GM23338 (cell line): ENCODE measurements at regions not wholly inside any gene's neighbourhood (a gene's known extent, or its start where the extent isn't known, plus 50 kb on each side); places are given as distances from the start of the nearest gene placed in this dataset.

Experiments
- ATAC-seq: fragments of 200-7000 bp; cut with Tn5 transposase; 3 replicates; pipeline ENCODE4 v1.9.1; 2020
- DNase-seq: peaks from one replicate; pipeline ENCODE4 v3.0.0-alpha.2; 2015; ENCODE audit warnings: low spot score
- H2AFZ ChIP-seq: fragments of 200-600 bp; sonication (generic); 2 replicates; pipeline ENCODE4 v1.8.0; 2016; ENCODE audit warnings: antibody characterized with exemption, mild to moderate bottlenecking, moderate library complexity
- H3F3A ChIP-seq: fragments of 200-600 bp; sonication (generic); replicated peaks from 2 replicates; pipeline ENCODE4 v1.8.0; 2017; ENCODE audit warnings: antibody characterized with exemption, mixed run types, low read depth
- H3K27ac ChIP-seq: fragments of 200-600 bp; sonication (generic); 2 replicates; pipeline ENCODE4 v1.6.1; 2016; ENCODE audit warnings: low read depth
- H3K27me3 ChIP-seq: fragments of 200-600 bp; sonication (generic); 2 replicates; pipeline ENCODE4 v1.8.0; 2016; ENCODE audit warnings: mild to moderate bottlenecking, mixed run types, moderate library complexity; ENCODE audit not compliant: insufficient read depth
- H3K36me3 ChIP-seq: fragments of 200-600 bp; sonication (generic); 2 replicates; pipeline ENCODE4 v1.8.0; 2016; ENCODE audit warnings: mild to moderate bottlenecking; ENCODE audit not compliant: insufficient read depth
- H3K4me1 ChIP-seq: fragments of 200-600 bp; sonication (generic); 2 replicates; pipeline ENCODE4 v1.8.0; 2016; ENCODE audit warnings: mild to moderate bottlenecking, moderate library complexity; ENCODE audit not compliant: insufficient read depth
- H3K4me2 ChIP-seq: fragments of 200-600 bp; sonication (generic); 2 replicates; pipeline ENCODE4 v1.7.1; 2017; ENCODE audit warnings: mixed run types
- H3K4me3 ChIP-seq: fragments of 200-600 bp; sonication (generic); 2 replicates; pipeline ENCODE4 v1.6.1; 2016; ENCODE audit warnings: mixed run types
- H3K79me2 ChIP-seq: fragments of 200-600 bp; sonication (generic); replicated peaks from 2 replicates; pipeline ENCODE4 v1.8.0; 2017; ENCODE audit warnings: mild to moderate bottlenecking; ENCODE audit not compliant: insufficient read depth
- H3K9me2 ChIP-seq: fragments of 200-600 bp; sonication (generic); 2 replicates; pipeline ENCODE4 v1.8.0; 2017; ENCODE audit not compliant: insufficient read depth
- H4K20me1 ChIP-seq: fragments of 200-600 bp; sonication (generic); replicated peaks from 2 replicates; pipeline ENCODE4 v1.8.0; 2017; ENCODE audit warnings: mild to moderate bottlenecking; ENCODE audit not compliant: insufficient read depth
- H3K27ac Mint-ChIP-seq: 2 replicates; pipeline ENCODE4 v1.8.0; 2020; ENCODE audit warnings: inconsistent platforms, mild to moderate bottlenecking, moderate library complexity, mixed read lengths
- H3K27me3 Mint-ChIP-seq: 3 replicates; pipeline ENCODE4 v1.8.0; 2022; ENCODE audit warnings: low read depth, mild to moderate bottlenecking, moderate library complexity, mixed read lengths, inconsistent platforms; ENCODE audit not compliant: insufficient read depth, poor library complexity
- H3K36me3 Mint-ChIP-seq: 3 replicates; pipeline ENCODE4 v1.8.0; 2021; ENCODE audit warnings: low read depth, mild to moderate bottlenecking, inconsistent platforms, moderate library complexity, mixed read lengths
- H3K4me1 Mint-ChIP-seq: 3 replicates; pipeline ENCODE4 v1.8.0; 2020; ENCODE audit warnings: mild to moderate bottlenecking, inconsistent platforms, mixed read lengths
- H3K4me3 Mint-ChIP-seq: 3 replicates; pipeline ENCODE4 v1.8.0; 2021; ENCODE audit warnings: moderate library complexity, mild to moderate bottlenecking, inconsistent platforms, mixed read lengths
- H3K9me3 Mint-ChIP-seq: 3 replicates; pipeline ENCODE4 v1.8.0; 2020; ENCODE audit warnings: moderate library complexity, mild to moderate bottlenecking, inconsistent platforms, mixed read lengths
- CREB1 ChIP-seq: fragments of 250-450 bp; sonication (Bioruptor Pico); IDR thresholded peaks from 2 replicates; pipeline ENCODE4 v1.5.0; 2020; ENCODE audit warnings: low read depth, mild to moderate bottlenecking, moderate library complexity
- EZH2 ChIP-seq: fragments of 200-600 bp; sonication (generic); IDR thresholded peaks from one replicate; pipeline ENCODE4 v1.8.0; 2017; ENCODE audit warnings: antibody characterized with exemption, mild to moderate bottlenecking, low read depth; ENCODE audit not compliant: unreplicated experiment
- EZH2phosphoT487 ChIP-seq: fragments of 200-600 bp; sonication (generic); IDR thresholded peaks from one replicate; pipeline ENCODE4 v1.8.1; 2018; ENCODE audit warnings: antibody characterized with exemption; ENCODE audit not compliant: unreplicated experiment
- JUNB ChIP-seq: IDR thresholded peaks from one replicate; pipeline ENCODE4 v1.6.1; 2016; ENCODE audit warnings: antibody characterized with exemption; ENCODE audit not compliant: unreplicated experiment
- NANOG ChIP-seq: IDR thresholded peaks from 2 replicates; pipeline ENCODE4 v1.6.1; 2016; ENCODE audit warnings: antibody characterized with exemption, borderline replicate concordance
- POLR2AphosphoS5 ChIP-seq: IDR thresholded peaks from 2 replicates; pipeline ENCODE4 v1.6.1; 2016; ENCODE audit warnings: antibody characterized with exemption, low read depth
- STAT1 ChIP-seq: IDR thresholded peaks from one replicate; pipeline ENCODE4 v1.6.1; 2016; ENCODE audit warnings: antibody characterized with exemption; ENCODE audit not compliant: unreplicated experiment
- ZNF114 ChIP-seq: fragments of 250-450 bp; sonication (Bioruptor Pico); IDR thresholded peaks from 2 replicates; pipeline ENCODE4 v1.5.0; 2020; ENCODE audit warnings: mild to moderate bottlenecking, moderate library complexity
- ZNF331 ChIP-seq: fragments of 250-450 bp; sonication (Bioruptor Pico); IDR thresholded peaks from 2 replicates; pipeline ENCODE4 v1.5.0; 2020; ENCODE audit warnings: low read depth, mild to moderate bottlenecking, moderate library complexity
- TF ChIP-seq, protein P1 (sequence below): IDR thresholded peaks from one replicate; pipeline ENCODE4 v1.6.1; 2018; ENCODE audit warnings: antibody characterized with exemption; ENCODE audit not compliant: unreplicated experiment
- TF ChIP-seq, protein P2 (sequence below), 2 experiments: fragments of 200-600 bp in 1 of 2; sonication (generic) in 1 of 2; conservative IDR thresholded peaks; 2 replicates each; pipeline versions ENCODE4 v1.5.1 to v1.6.1; 2016 to 2017; ENCODE audit warnings: antibody characterized with exemption in 2 of 2, low read depth in 2 of 2, mild to moderate bottlenecking in 2 of 2, moderate library complexity in 1 of 2
- TF ChIP-seq, protein P3 (sequence below): fragments of 250-450 bp; sonication (Bioruptor Pico); IDR thresholded peaks from 2 replicates; pipeline ENCODE4 v1.5.0; 2020; ENCODE audit warnings: mild to moderate bottlenecking, moderate library complexity
- TF ChIP-seq, protein P4 (sequence below): IDR thresholded peaks from 2 replicates; pipeline ENCODE4 v1.6.1; 2016; ENCODE audit warnings: antibody characterized with exemption

DNA sequence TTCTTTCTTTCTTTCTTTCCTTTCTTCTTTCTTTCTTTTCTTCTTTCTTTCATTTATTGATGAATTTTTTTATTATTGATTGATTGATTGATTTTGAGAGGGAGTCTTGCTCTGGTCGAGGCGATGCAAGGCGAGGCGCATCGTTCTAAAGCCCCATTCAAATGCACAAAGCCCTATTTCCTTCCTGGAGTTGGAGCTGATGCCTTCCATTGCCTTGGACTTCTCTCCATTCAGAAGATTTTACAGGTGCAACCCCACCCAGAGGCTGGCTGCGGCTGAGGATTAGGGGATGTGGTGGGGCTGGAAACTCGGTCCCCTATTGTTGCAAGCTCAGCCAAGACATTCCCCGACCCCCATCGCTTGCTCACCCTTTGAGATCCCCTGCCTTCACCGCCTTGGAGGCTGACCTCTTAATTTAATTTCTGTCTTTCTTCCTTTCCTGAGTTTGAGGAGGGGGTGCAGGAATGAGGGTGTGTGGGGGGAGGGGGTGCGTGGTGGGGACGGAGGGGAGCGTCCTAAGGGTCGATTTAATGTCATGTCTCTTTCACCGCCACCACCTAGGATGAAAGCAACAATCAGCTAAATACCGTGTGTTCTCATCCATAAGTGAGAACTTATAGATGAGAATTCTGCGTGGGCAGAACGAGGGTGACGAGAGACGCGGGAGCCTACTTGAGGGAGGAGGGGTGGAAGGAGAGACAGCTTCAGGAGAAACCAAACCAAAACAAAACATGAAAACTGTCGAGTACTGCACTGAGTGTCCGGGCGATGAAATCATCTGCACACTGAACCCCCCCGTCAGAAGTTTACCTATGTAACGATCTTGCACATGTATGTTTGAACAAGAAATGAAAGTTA is 3913.9 kb upstream of the OR11H1 start:
- Mint-ChIP-seq H3K36me3 (peaks cover 85% of the 10 kb centered on the region), H3K27me3 (peaks cover 37% of the 10 kb centered on the region), H3K27ac (no peak overlapping the region), H3K4me3 (no peak overlapping the region), H3K4me1 (no peaks in the 10 kb centered on the region), H3K9me3 (peaks cover 99% of the 10 kb centered on the region)
- H3K4me3 ChIP-seq, result no peak overlapping the region
- no peaks in the 10 kb centered on the region for H3K79me2 ChIP-seq
- TF ChIP-seq STAT1, result no peak
- no peak for TF ChIP-seq EZH2
- no peak for TF ChIP-seq ZNF331 (CRISPR knock-in tag)
- no peak for TF ChIP-seq EZH2phosphoT487
- no peak for TF ChIP-seq POLR2AphosphoS5
- TF ChIP-seq, protein P1, sequence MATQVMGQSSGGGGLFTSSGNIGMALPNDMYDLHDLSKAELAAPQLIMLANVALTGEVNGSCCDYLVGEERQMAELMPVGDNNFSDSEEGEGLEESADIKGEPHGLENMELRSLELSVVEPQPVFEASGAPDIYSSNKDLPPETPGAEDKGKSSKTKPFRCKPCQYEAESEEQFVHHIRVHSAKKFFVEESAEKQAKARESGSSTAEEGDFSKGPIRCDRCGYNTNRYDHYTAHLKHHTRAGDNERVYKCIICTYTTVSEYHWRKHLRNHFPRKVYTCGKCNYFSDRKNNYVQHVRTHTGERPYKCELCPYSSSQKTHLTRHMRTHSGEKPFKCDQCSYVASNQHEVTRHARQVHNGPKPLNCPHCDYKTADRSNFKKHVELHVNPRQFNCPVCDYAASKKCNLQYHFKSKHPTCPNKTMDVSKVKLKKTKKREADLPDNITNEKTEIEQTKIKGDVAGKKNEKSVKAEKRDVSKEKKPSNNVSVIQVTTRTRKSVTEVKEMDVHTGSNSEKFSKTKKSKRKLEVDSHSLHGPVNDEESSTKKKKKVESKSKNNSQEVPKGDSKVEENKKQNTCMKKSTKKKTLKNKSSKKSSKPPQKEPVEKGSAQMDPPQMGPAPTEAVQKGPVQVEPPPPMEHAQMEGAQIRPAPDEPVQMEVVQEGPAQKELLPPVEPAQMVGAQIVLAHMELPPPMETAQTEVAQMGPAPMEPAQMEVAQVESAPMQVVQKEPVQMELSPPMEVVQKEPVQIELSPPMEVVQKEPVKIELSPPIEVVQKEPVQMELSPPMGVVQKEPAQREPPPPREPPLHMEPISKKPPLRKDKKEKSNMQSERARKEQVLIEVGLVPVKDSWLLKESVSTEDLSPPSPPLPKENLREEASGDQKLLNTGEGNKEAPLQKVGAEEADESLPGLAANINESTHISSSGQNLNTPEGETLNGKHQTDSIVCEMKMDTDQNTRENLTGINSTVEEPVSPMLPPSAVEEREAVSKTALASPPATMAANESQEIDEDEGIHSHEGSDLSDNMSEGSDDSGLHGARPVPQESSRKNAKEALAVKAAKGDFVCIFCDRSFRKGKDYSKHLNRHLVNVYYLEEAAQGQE, result no peak
- TF ChIP-seq, protein P2, sequence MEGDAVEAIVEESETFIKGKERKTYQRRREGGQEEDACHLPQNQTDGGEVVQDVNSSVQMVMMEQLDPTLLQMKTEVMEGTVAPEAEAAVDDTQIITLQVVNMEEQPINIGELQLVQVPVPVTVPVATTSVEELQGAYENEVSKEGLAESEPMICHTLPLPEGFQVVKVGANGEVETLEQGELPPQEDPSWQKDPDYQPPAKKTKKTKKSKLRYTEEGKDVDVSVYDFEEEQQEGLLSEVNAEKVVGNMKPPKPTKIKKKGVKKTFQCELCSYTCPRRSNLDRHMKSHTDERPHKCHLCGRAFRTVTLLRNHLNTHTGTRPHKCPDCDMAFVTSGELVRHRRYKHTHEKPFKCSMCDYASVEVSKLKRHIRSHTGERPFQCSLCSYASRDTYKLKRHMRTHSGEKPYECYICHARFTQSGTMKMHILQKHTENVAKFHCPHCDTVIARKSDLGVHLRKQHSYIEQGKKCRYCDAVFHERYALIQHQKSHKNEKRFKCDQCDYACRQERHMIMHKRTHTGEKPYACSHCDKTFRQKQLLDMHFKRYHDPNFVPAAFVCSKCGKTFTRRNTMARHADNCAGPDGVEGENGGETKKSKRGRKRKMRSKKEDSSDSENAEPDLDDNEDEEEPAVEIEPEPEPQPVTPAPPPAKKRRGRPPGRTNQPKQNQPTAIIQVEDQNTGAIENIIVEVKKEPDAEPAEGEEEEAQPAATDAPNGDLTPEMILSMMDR (conservative IDR thresholded peaks at IDR 0.05; ENCODE audit: low read depth in 2 of 2), result no peak
- TF ChIP-seq, protein P3, sequence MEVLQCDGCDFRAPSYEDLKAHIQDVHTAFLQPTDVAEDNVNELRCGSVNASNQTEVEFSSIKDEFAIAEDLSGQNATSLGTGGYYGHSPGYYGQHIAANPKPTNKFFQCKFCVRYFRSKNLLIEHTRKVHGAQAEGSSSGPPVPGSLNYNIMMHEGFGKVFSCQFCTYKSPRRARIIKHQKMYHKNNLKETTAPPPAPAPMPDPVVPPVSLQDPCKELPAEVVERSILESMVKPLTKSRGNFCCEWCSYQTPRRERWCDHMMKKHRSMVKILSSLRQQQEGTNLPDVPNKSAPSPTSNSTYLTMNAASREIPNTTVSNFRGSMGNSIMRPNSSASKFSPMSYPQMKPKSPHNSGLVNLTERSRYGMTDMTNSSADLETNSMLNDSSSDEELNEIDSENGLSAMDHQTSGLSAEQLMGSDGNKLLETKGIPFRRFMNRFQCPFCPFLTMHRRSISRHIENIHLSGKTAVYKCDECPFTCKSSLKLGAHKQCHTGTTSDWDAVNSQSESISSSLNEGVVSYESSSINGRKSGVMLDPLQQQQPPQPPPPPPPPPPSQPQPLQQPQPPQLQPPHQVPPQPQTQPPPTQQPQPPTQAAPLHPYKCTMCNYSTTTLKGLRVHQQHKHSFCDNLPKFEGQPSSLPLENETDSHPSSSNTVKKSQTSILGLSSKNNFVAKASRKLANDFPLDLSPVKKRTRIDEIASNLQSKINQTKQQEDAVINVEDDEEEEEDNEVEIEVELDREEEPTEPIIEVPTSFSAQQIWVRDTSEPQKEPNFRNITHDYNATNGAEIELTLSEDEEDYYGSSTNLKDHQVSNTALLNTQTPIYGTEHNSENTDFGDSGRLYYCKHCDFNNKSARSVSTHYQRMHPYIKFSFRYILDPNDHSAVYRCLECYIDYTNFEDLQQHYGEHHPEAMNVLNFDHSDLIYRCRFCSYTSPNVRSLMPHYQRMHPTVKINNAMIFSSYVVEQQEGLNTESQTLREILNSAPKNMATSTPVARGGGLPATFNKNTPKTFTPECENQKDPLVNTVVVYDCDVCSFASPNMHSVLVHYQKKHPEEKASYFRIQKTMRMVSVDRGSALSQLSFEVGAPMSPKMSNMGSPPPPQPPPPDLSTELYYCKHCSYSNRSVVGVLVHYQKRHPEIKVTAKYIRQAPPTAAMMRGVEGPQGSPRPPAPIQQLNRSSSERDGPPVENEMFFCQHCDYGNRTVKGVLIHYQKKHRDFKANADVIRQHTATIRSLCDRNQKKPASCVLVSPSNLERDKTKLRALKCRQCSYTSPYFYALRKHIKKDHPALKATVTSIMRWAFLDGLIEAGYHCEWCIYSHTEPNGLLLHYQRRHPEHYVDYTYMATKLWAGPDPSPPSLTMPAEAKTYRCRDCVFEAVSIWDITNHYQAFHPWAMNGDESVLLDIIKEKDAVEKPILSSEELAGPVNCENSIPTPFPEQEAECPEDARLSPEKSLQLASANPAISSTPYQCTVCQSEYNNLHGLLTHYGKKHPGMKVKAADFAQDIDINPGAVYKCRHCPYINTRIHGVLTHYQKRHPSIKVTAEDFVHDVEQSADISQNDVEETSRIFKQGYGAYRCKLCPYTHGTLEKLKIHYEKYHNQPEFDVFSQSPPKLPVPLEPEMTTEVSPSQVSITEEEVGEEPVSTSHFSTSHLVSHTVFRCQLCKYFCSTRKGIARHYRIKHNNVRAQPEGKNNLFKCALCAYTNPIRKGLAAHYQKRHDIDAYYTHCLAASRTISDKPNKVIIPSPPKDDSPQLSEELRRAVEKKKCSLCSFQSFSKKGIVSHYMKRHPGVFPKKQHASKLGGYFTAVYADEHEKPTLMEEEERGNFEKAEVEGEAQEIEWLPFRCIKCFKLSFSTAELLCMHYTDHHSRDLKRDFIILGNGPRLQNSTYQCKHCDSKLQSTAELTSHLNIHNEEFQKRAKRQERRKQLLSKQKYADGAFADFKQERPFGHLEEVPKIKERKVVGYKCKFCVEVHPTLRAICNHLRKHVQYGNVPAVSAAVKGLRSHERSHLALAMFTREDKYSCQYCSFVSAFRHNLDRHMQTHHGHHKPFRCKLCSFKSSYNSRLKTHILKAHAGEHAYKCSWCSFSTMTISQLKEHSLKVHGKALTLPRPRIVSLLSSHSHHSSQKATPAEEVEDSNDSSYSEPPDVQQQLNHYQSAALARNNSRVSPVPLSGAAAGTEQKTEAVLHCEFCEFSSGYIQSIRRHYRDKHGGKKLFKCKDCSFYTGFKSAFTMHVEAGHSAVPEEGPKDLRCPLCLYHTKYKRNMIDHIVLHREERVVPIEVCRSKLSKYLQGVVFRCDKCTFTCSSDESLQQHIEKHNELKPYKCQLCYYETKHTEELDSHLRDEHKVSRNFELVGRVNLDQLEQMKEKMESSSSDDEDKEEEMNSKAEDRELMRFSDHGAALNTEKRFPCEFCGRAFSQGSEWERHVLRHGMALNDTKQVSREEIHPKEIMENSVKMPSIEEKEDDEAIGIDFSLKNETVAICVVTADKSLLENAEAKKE (CRISPR knock-in tag), result no peak
- TF ChIP-seq, protein P4, sequence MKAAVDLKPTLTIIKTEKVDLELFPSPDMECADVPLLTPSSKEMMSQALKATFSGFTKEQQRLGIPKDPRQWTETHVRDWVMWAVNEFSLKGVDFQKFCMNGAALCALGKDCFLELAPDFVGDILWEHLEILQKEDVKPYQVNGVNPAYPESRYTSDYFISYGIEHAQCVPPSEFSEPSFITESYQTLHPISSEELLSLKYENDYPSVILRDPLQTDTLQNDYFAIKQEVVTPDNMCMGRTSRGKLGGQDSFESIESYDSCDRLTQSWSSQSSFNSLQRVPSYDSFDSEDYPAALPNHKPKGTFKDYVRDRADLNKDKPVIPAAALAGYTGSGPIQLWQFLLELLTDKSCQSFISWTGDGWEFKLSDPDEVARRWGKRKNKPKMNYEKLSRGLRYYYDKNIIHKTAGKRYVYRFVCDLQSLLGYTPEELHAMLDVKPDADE, result no peak
- no peak for TF ChIP-seq ZNF114 (CRISPR knock-in tag)
- TF ChIP-seq CREB1 (CRISPR knock-in tag), result no peak
- no peak for TF ChIP-seq NANOG
- TF ChIP-seq JUNB, result no peak
- ATAC-seq (no peak), DNase-seq (no peak)
- H3K36me3 ChIP-seq, result peaks cover 7% of the 10 kb centered on the region; the same call in 1 of the 2 replicates
- H4K20me1 ChIP-seq, result no peaks in the 10 kb centered on the region
- H3K27ac ChIP-seq, result no peak overlapping the region
- H3K9me2 ChIP-seq, result no peaks in the 10 kb centered on the region
- H2AFZ ChIP-seq, result no peak overlapping the region
- H3F3A ChIP-seq, result no peaks in the 10 kb centered on the region
- H3K27me3 ChIP-seq, result no peaks in the 10 kb centered on the region
- no peak overlapping the region for H3K4me2 ChIP-seq
- no peaks in the 10 kb centered on the region for H3K4me1 ChIP-seq
